ENCODE measurements at regions not wholly inside any gene's neighbourhood (a gene's known extent, or its start where the extent isn't known, plus 50 kb on each side); places are given as distances from the start of the nearest gene placed in this dataset.

GRCh38 chr16:17853958-17854357 lies 383.2 kb upstream of the XYLT1 start:
- Histone ChIP-seq H3K27ac (ENCODE audit: low read depth, low read length) (no peak overlapping the region), H3K27me3 (ENCODE audit: control insufficient read depth in 5 of 5, insufficient read depth in 4 of 5, low read length in 5 of 5) (no peaks in the 10 kb centered on the region), H3K36me3 (ENCODE audit: control insufficient read depth in 5 of 5, insufficient read depth in 5 of 5, low read length in 5 of 5) (no peaks in the 10 kb centered on the region), H3K4me1 (ENCODE audit: control insufficient read depth in 5 of 5, insufficient read depth in 5 of 5, low read length in 5 of 5) (peaks cover 0 to 6% (median 0%) of the 10 kb centered on the region in 5 donors), H3K9me3 (ENCODE audit: control insufficient read depth in 5 of 5, low read length in 5 of 5) (peaks cover 0 to 4% (median 3%) of the 10 kb centered on the region in 5 donors), H3K4me3 (ENCODE audit: low read depth in 1 of 5, low read length in 5 of 5) (no peak overlapping the region), H3K9ac (ENCODE audit: low read length in 5 of 5) (no peak overlapping the region)

- Histone ChIP-seq H3K9ac (ENCODE audit: low read length in 5 of 5) (no peak overlapping the region), H3K27ac (ENCODE audit: low read depth, low read length) (no peak overlapping the region)
Measured at GRCh38 chr16:17852977-17853702, 382.4 kb upstream of the XYLT1 start.

GRCh38 chr16:17850581-17851250 lies 380.0 kb upstream of the XYLT1 start:
- Histone ChIP-seq H3K27me3 (ENCODE audit: control insufficient read depth in 5 of 5, insufficient read depth in 4 of 5, low read length in 5 of 5) (no peaks in the 10 kb centered on the region), H3K4me1 (ENCODE audit: control insufficient read depth in 5 of 5, insufficient read depth in 5 of 5, low read length in 5 of 5) (no peaks in the 10 kb centered on the region), H3K9ac (ENCODE audit: low read length in 5 of 5) (no peak overlapping the region), H3K9me3 (ENCODE audit: control insufficient read depth in 5 of 5, low read length in 5 of 5) (peaks cover 0 to 3% (median 0%) of the 10 kb centered on the region in 5 donors), H3K4me3 (ENCODE audit: low read depth in 1 of 5, low read length in 5 of 5) (no peak overlapping the region), H3K27ac (ENCODE audit: low read depth, low read length) (no peak overlapping the region), H3K36me3 (ENCODE audit: control insufficient read depth in 5 of 5, insufficient read depth in 5 of 5, low read length in 5 of 5) (no peaks in the 10 kb centered on the region)

More at GRCh38 chr16:17852977-17853702, 382.4 kb upstream of the XYLT1 start:
- peaks cover 0 to 4% (median 0%) of the 10 kb centered on the region in 5 donors for H3K4me1 ChIP-seq (ENCODE audit: control insufficient read depth in 5 of 5, insufficient read depth in 5 of 5, low read length in 5 of 5)
- H3K4me3 ChIP-seq (ENCODE audit: low read depth in 1 of 5, low read length in 5 of 5), result no peak overlapping the region
- H3K36me3 ChIP-seq (ENCODE audit: control insufficient read depth in 5 of 5, insufficient read depth in 5 of 5, low read length in 5 of 5), result no peaks in the 10 kb centered on the region
- H3K9me3 ChIP-seq (ENCODE audit: control insufficient read depth in 5 of 5, low read length in 5 of 5), result peaks cover 0 to 4% (median 3%) of the 10 kb centered on the region in 5 donors
- no peaks in the 10 kb centered on the region for H3K27me3 ChIP-seq (ENCODE audit: control insufficient read depth in 5 of 5, insufficient read depth in 4 of 5, low read length in 5 of 5)

GRCh38 chr16:17847234-17847795 lies 376.6 kb upstream of the XYLT1 start:
- Histone ChIP-seq H3K9me3 (ENCODE audit: control insufficient read depth in 5 of 5, low read length in 5 of 5) (no peaks in the 10 kb centered on the region), H3K27me3 (ENCODE audit: control insufficient read depth in 5 of 5, insufficient read depth in 4 of 5, low read length in 5 of 5) (no peaks in the 10 kb centered on the region), H3K36me3 (ENCODE audit: control insufficient read depth in 5 of 5, insufficient read depth in 5 of 5, low read length in 5 of 5) (no peaks in the 10 kb centered on the region), H3K27ac (ENCODE audit: low read depth, low read length) (no peak overlapping the region), H3K4me3 (ENCODE audit: low read depth in 1 of 5, low read length in 5 of 5) (no peak overlapping the region), H3K4me1 (ENCODE audit: control insufficient read depth in 5 of 5, insufficient read depth in 5 of 5, low read length in 5 of 5) (peaks cover 0 to 3% (median 0%) of the 10 kb centered on the region in 5 donors), H3K9ac (ENCODE audit: low read length in 5 of 5) (no peak overlapping the region)

- H3K4me3 ChIP-seq (ENCODE audit: low read depth in 1 of 5, low read length in 5 of 5), result no peak overlapping the region
- peaks cover 0 to 3% (median 0%) of the 10 kb centered on the region in 5 donors for H3K4me1 ChIP-seq (ENCODE audit: control insufficient read depth in 5 of 5, insufficient read depth in 5 of 5, low read length in 5 of 5)
- peaks cover 0 to 3% (median 0%) of the 10 kb centered on the region in 5 donors for H3K27me3 ChIP-seq (ENCODE audit: control insufficient read depth in 5 of 5, insufficient read depth in 4 of 5, low read length in 5 of 5)
- H3K9me3 ChIP-seq (ENCODE audit: control insufficient read depth in 5 of 5, low read length in 5 of 5), result no peaks in the 10 kb centered on the region
- H3K9ac ChIP-seq (ENCODE audit: low read length in 5 of 5), result no peak overlapping the region
- H3K36me3 ChIP-seq (ENCODE audit: control insufficient read depth in 5 of 5, insufficient read depth in 5 of 5, low read length in 5 of 5), result no peaks in the 10 kb centered on the region
- no peak overlapping the region for H3K27ac ChIP-seq (ENCODE audit: low read depth, low read length)
Measured at GRCh38 chr16:17846030-17846429, 375.3 kb upstream of the XYLT1 start.

- Histone ChIP-seq H3K9ac (ENCODE audit: low read length in 5 of 5) (no peak overlapping the region), H3K27me3 (ENCODE audit: control insufficient read depth in 5 of 5, insufficient read depth in 4 of 5, low read length in 5 of 5) (peaks cover 0 to 6% (median under 1%) of the 10 kb centered on the region in 5 donors), H3K36me3 (ENCODE audit: control insufficient read depth in 5 of 5, insufficient read depth in 5 of 5, low read length in 5 of 5) (no peaks in the 10 kb centered on the region)
Measured at GRCh38 chr16:17845031-17845430, 374.3 kb upstream of the XYLT1 start.

GRCh38 chr16:17843905-17844304 lies 373.1 kb upstream of the XYLT1 start:
- Histone ChIP-seq H3K4me3 (ENCODE audit: low read depth in 1 of 5, low read length in 5 of 5) (no peak overlapping the region), H3K9ac (ENCODE audit: low read length in 5 of 5) (no peak overlapping the region), H3K4me1 (ENCODE audit: control insufficient read depth in 5 of 5, insufficient read depth in 5 of 5, low read length in 5 of 5) (peaks cover 0 to 3% (median 0%) of the 10 kb centered on the region in 5 donors), H3K36me3 (ENCODE audit: control insufficient read depth in 5 of 5, insufficient read depth in 5 of 5, low read length in 5 of 5) (no peaks in the 10 kb centered on the region), H3K9me3 (ENCODE audit: control insufficient read depth in 5 of 5, low read length in 5 of 5) (no peaks in the 10 kb centered on the region), H3K27ac (ENCODE audit: low read depth, low read length) (no peak overlapping the region), H3K27me3 (ENCODE audit: control insufficient read depth in 5 of 5, insufficient read depth in 4 of 5, low read length in 5 of 5) (peaks cover 0 to 12% (median 2%) of the 10 kb centered on the region in 5 donors)

More at GRCh38 chr16:17845031-17845430, 374.3 kb upstream of the XYLT1 start:
- Histone ChIP-seq H3K27ac (ENCODE audit: low read depth, low read length) (no peak overlapping the region), H3K4me1 (ENCODE audit: control insufficient read depth in 5 of 5, insufficient read depth in 5 of 5, low read length in 5 of 5) (peaks cover 0 to 3% (median 0%) of the 10 kb centered on the region in 5 donors), H3K9me3 (ENCODE audit: control insufficient read depth in 5 of 5, low read length in 5 of 5) (no peaks in the 10 kb centered on the region), H3K4me3 (ENCODE audit: low read depth in 1 of 5, low read length in 5 of 5) (no peak overlapping the region)

GRCh38 chr16:17839907-17840306 lies 369.1 kb upstream of the XYLT1 start:
- peaks cover 0 to 5% (median 0%) of the 10 kb centered on the region in 5 donors for H3K4me1 ChIP-seq (ENCODE audit: control insufficient read depth in 5 of 5, insufficient read depth in 5 of 5, low read length in 5 of 5)
- H3K9me3 ChIP-seq (ENCODE audit: control insufficient read depth in 5 of 5, low read length in 5 of 5), result no peaks in the 10 kb centered on the region
- H3K4me3 ChIP-seq (ENCODE audit: low read depth in 1 of 5, low read length in 5 of 5), result no peak overlapping the region
- no peak overlapping the region for H3K9ac ChIP-seq (ENCODE audit: low read length in 5 of 5)
- no peaks in the 10 kb centered on the region for H3K36me3 ChIP-seq (ENCODE audit: control insufficient read depth in 5 of 5, insufficient read depth in 5 of 5, low read length in 5 of 5)
- H3K27me3 ChIP-seq (ENCODE audit: control insufficient read depth in 5 of 5, insufficient read depth in 4 of 5, low read length in 5 of 5), result peaks cover 0 to 13% (median 2%) of the 10 kb centered on the region in 5 donors
- no peak overlapping the region for H3K27ac ChIP-seq (ENCODE audit: low read depth, low read length)

- H3K9me3 ChIP-seq (ENCODE audit: control insufficient read depth in 5 of 5, low read length in 5 of 5), result no peaks in the 10 kb centered on the region
- H3K9ac ChIP-seq (ENCODE audit: low read length in 5 of 5), result no peak overlapping the region
- peaks cover 0 to 13% (median 2%) of the 10 kb centered on the region in 5 donors for H3K27me3 ChIP-seq (ENCODE audit: control insufficient read depth in 5 of 5, insufficient read depth in 4 of 5, low read length in 5 of 5)
- H3K4me3 ChIP-seq (ENCODE audit: low read depth in 1 of 5, low read length in 5 of 5), result no peak overlapping the region
- H3K27ac ChIP-seq (ENCODE audit: low read depth, low read length), result no peak overlapping the region
- H3K4me1 ChIP-seq (ENCODE audit: control insufficient read depth in 5 of 5, insufficient read depth in 5 of 5, low read length in 5 of 5), result peaks cover 0 to 5% (median 0%) of the 10 kb centered on the region in 5 donors
- no peaks in the 10 kb centered on the region for H3K36me3 ChIP-seq (ENCODE audit: control insufficient read depth in 5 of 5, insufficient read depth in 5 of 5, low read length in 5 of 5)
Measured at GRCh38 chr16:17839272-17839671, 368.5 kb upstream of the XYLT1 start.
